HCT116 (cell line): ENCODE measurements at regions not wholly inside any gene's neighbourhood (a gene's known extent, or its start where the extent isn't known, plus 50 kb on each side); places are given as distances from the start of the nearest gene placed in this dataset.

ENCODE experiments used
- ATAC-seq: fragments of 200-7000 bp; cut with Tn5 transposase; 2 replicates; pipeline ENCODE4 v1.9.1; 2020; ENCODE audit warnings: mild to moderate bottlenecking, moderate library complexity
- BruUV-seq: library from RNA; stranded (reverse); fragments of 400-500 nt; replicated peaks from 2 replicates; lab custom pipeline; 2021; lab: Mats Ljungman, UMichigan
- CTCF ChIA-PET: fragments of 300-600 bp; sonication (Branson Sonifier 250); formaldehyde crosslinking; loops from one replicate; lab custom pipeline; 2021; ENCODE audit warnings: antibody characterized with exemption; lab: Charles Lee
- POLR2A ChIA-PET: fragments of 300-600, 350-600 bp; sonication (Branson Sonifier 250); formaldehyde crosslinking; loops from one replicate; lab custom pipeline; 2021; ENCODE audit warnings: antibody characterized with exemption; lab: Charles Lee
- RAD21 ChIA-PET, 2 experiments: fragments of 300-600 bp; sonication (Branson Sonifier 250); formaldehyde crosslinking; loops; one replicate each; lab custom pipeline; 2023; ENCODE audit warnings: low total read pairs in 2 of 2; ENCODE audit not compliant: uncharacterized antibody in 2 of 2, unreplicated experiment in 2 of 2, low non-redundant PET in 1 of 2; lab: Charles Lee
- DNase-seq: peaks from one replicate; pipeline ENCODE4 v3.0.0-alpha.2; 2010; ENCODE audit warnings: low read depth, low spot score
- H2AFZ ChIP-seq: fragments of 200-600 bp; shearing (Covaris generic), sonication (generic); 2 replicates; pipeline ENCODE4 v1.6.1; 2017; ENCODE audit warnings: low read depth, mixed run types, mixed read lengths, antibody characterized with exemption, low read length; ENCODE audit not compliant: poor library complexity, severe bottlenecking
- H3K27ac ChIP-seq: 2 replicates; pipeline ENCODE4 v1.5.1; 2012; ENCODE audit warnings: low read depth, low read length
- H3K27me3 ChIP-seq: fragments of 200-600 bp; sonication (generic); 2 replicates; pipeline ENCODE4 v1.6.1; 2016; ENCODE audit warnings: mixed run types, low read length, mixed read lengths; ENCODE audit not compliant: insufficient read depth
- H3K36me3 ChIP-seq, 2 experiments: fragments of 200-500 bp in 1 of 2; fragments of 200-600 bp in 1 of 2; sonication (Bioruptor generic) in 1 of 2; sonication (generic) in 1 of 2; 2 replicates each; pipeline versions ENCODE4 v1.5.1 to v1.6.1; 2014 to 2016; ENCODE audit warnings: low read length in 2 of 2, inconsistent platforms in 1 of 2, mixed read lengths in 1 of 2, mixed run types in 1 of 2; ENCODE audit not compliant: insufficient read depth in 2 of 2, control insufficient read depth in 1 of 2
- H3K4me1 ChIP-seq, 2 experiments: fragments of 200-600 bp in 1 of 2; sonication (generic) in 1 of 2; 2 replicates each; pipeline versions ENCODE4 v1.5.1 to v1.6.1; 2012 to 2017; ENCODE audit warnings: low read length in 2 of 2, inconsistent platforms in 1 of 2, mild to moderate bottlenecking in 1 of 2, mixed read lengths in 1 of 2, mixed run types in 1 of 2, moderate library complexity in 1 of 2; ENCODE audit not compliant: insufficient read depth in 2 of 2, control insufficient read depth in 1 of 2
- H3K4me2 ChIP-seq: fragments of 200-600 bp; sonication (generic); 2 replicates; pipeline ENCODE4 v1.6.1; 2017; ENCODE audit warnings: mixed run types, low read length, mixed read lengths
- H3K4me3 ChIP-seq, 2 experiments: fragments of 200-600 bp in 1 of 2; sonication (generic) in 1 of 2; replicated peaks in 1 of 2; 2 replicates each; pipeline ENCODE4 v1.5.1; 2011 to 2016; ENCODE audit warnings: low read length in 2 of 2, control low read depth in 1 of 2, low read depth in 1 of 2, mild to moderate bottlenecking in 1 of 2, mixed read lengths in 1 of 2, mixed run types in 1 of 2
- H3K79me2 ChIP-seq: fragments of 200-600 bp; sonication (generic); 2 replicates; pipeline ENCODE4 v1.6.1; 2017; ENCODE audit warnings: mild to moderate bottlenecking, mixed run types, low read length, moderate library complexity, mixed read lengths; ENCODE audit not compliant: insufficient read depth
- H3K9ac ChIP-seq: fragments of 200-600 bp; sonication (generic); 2 replicates; pipeline ENCODE4 v1.6.1; 2016; ENCODE audit warnings: low read length, mixed read lengths
- H3K9me2 ChIP-seq: fragments of 200-600 bp; sonication (generic), shearing (Covaris generic); 2 replicates; pipeline ENCODE4 v1.6.1; 2017; ENCODE audit warnings: mixed run types, mild to moderate bottlenecking, moderate library complexity; ENCODE audit not compliant: insufficient read depth
- H3K9me3 ChIP-seq, 2 experiments: fragments of 200-500 bp in 1 of 2; fragments of 200-600 bp in 1 of 2; sonication (Bioruptor generic) in 1 of 2; sonication (generic) in 1 of 2; 2 replicates each; pipeline ENCODE4 v1.6.1; 2014 to 2017; ENCODE audit warnings: low read length in 2 of 2, mixed read lengths in 2 of 2, inconsistent platforms in 1 of 2, low read depth in 1 of 2, mild to moderate bottlenecking in 1 of 2, mixed run types in 1 of 2, moderate library complexity in 1 of 2; ENCODE audit not compliant: control insufficient read depth in 1 of 2, insufficient read depth in 1 of 2
- H4K20me1 ChIP-seq: fragments of 200-600 bp; sonication (generic), shearing (Covaris generic); 2 replicates; pipeline ENCODE4 v1.6.1; 2017; ENCODE audit warnings: mixed run types, mild to moderate bottlenecking, moderate library complexity; ENCODE audit not compliant: insufficient read depth
- EGR1 ChIP-seq: IDR thresholded peaks from 2 replicates; pipeline ENCODE4 v1.6.1; 2012; ENCODE audit warnings: low read depth
- EZH2 ChIP-seq: fragments of 200-600 bp; sonication (generic); IDR thresholded peaks from 2 replicates; pipeline ENCODE4 v1.6.1; 2017; ENCODE audit warnings: antibody characterized with exemption, mixed run types
- EZH2phosphoT487 ChIP-seq: fragments of 200-600 bp; IDR thresholded peaks from 2 replicates; pipeline ENCODE4 v1.6.1; 2018; ENCODE audit warnings: antibody characterized with exemption, borderline replicate concordance
- JUND ChIP-seq: IDR thresholded peaks from 2 replicates; pipeline ENCODE4 v1.6.1; 2012
- POLR2AphosphoS5 ChIP-seq: IDR thresholded peaks from 2 replicates; pipeline ENCODE4 v1.6.1; 2011; ENCODE audit warnings: mild to moderate bottlenecking, low read depth, low read length, moderate library complexity
- SP1 ChIP-seq: IDR thresholded peaks from 2 replicates; pipeline ENCODE4 v1.6.1; 2012; ENCODE audit warnings: low read depth
- TCF7L2 ChIP-seq: IDR thresholded peaks from 2 replicates; pipeline ENCODE4 v1.7.0; 2011; ENCODE audit warnings: borderline replicate concordance, inconsistent platforms; ENCODE audit not compliant: insufficient read depth, insufficient read length; ENCODE audit errors: extremely low read depth
- YY1 ChIP-seq: IDR thresholded peaks from 2 replicates; pipeline ENCODE4 v1.6.1; 2011; ENCODE audit warnings: low read length, low read depth, moderate library complexity, mild to moderate bottlenecking; ENCODE audit not compliant: insufficient replicate concordance; ENCODE audit errors: extremely low read depth
- ZFX ChIP-seq: fragments of 450-650 bp; IDR thresholded peaks from 2 replicates; pipeline ENCODE4 v1.6.1; 2017
- intact Hi-C: fragments of 100-400 bp; cut with micrococcal nuclease; formaldehyde crosslinking; loops from 2 replicates; pipeline ENCODE4 v1.10.0; 2022
- TF ChIP-seq, protein P1 (sequence below): IDR thresholded peaks from 2 replicates; pipeline ENCODE4 v1.6.1; 2012; ENCODE audit warnings: low read depth

DNA sequence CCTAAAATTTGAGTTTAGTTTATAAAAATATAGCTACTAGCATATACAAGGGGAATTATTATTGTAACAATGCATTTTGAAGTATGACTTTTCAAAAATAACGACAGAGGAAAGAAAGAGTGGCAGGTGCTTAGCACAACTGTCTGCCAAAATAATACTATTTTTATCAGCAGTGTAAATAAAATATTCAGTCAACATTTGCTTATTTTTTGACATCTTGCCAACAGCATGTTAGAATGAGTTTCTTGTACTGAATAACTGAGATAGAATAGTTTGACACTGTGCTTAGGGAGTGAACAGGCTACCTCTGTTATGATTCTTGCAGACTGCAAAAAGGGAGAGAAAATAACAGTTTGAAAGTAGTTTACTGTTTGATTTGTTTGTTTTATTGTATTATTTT, 909.8 kb downstream of the BRINP3 start:
- BruUV-seq, result no TSS peak

More for the DNA sequence above, 909.8 kb downstream of the BRINP3 start:
- intact Hi-C loops, result no loop called here
- Histone ChIP-seq H3K4me3 (no peak overlapping the region), H3K27me3 (no peaks in the 10 kb centered on the region), H3K9me2 (no peaks in the 10 kb centered on the region), H3K9me3 (no peaks in the 10 kb centered on the region), H2AFZ (no peak overlapping the region), H4K20me1 (no peaks in the 10 kb centered on the region), H3K4me1 (no peaks in the 10 kb centered on the region), H3K79me2 (no peaks in the 10 kb centered on the region), H3K9ac (no peak overlapping the region), H3K36me3 (no peaks in the 10 kb centered on the region), H3K27ac (no peak overlapping the region), H3K4me2 (no peak overlapping the region)
- RAD21 ChIA-PET, result no interaction called here
- TF ChIP-seq EGR1 (no peak), YY1 (no peak), JUND (no peak), SP1 (no peak), POLR2AphosphoS5 (no peak), ZFX (no peak), EZH2 (no peak), TCF7L2 (no peak), EZH2phosphoT487 (no peak)
- TF ChIP-seq, protein P1, sequence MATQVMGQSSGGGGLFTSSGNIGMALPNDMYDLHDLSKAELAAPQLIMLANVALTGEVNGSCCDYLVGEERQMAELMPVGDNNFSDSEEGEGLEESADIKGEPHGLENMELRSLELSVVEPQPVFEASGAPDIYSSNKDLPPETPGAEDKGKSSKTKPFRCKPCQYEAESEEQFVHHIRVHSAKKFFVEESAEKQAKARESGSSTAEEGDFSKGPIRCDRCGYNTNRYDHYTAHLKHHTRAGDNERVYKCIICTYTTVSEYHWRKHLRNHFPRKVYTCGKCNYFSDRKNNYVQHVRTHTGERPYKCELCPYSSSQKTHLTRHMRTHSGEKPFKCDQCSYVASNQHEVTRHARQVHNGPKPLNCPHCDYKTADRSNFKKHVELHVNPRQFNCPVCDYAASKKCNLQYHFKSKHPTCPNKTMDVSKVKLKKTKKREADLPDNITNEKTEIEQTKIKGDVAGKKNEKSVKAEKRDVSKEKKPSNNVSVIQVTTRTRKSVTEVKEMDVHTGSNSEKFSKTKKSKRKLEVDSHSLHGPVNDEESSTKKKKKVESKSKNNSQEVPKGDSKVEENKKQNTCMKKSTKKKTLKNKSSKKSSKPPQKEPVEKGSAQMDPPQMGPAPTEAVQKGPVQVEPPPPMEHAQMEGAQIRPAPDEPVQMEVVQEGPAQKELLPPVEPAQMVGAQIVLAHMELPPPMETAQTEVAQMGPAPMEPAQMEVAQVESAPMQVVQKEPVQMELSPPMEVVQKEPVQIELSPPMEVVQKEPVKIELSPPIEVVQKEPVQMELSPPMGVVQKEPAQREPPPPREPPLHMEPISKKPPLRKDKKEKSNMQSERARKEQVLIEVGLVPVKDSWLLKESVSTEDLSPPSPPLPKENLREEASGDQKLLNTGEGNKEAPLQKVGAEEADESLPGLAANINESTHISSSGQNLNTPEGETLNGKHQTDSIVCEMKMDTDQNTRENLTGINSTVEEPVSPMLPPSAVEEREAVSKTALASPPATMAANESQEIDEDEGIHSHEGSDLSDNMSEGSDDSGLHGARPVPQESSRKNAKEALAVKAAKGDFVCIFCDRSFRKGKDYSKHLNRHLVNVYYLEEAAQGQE, result no peak
- no peak for ATAC-seq
- CTCF ChIA-PET, result no interaction called here
- DNase-seq, result no peak
- POLR2A ChIA-PET, result no interaction called here
